H9 (cell line): ENCODE measurements at regions not wholly inside any gene's neighbourhood (a gene's known extent, or its start where the extent isn't known, plus 50 kb on each side); places are given as distances from the start of the nearest gene placed in this dataset.
"Not testable (repeated sequence)": the region's sequence is repeated elsewhere in the genome, so short reads cannot be mapped to it uniquely, and the experiment has no call there.

Experiments
- DNase-seq: peaks from one replicate; pipeline ENCODE4 v3.0.0-alpha.2; 2017
- H2AFZ ChIP-seq: one replicate; pipeline ENCODE4 v1.6.1; 2013; ENCODE audit warnings: mild to moderate bottlenecking, low read length, control low read depth, moderate library complexity
- H2AK5ac ChIP-seq: 2 replicates; pipeline ENCODE4 v1.6.1; 2013; ENCODE audit warnings: low read length, control low read depth, mixed read lengths; ENCODE audit not compliant: insufficient read length
- H2BK120ac ChIP-seq: one replicate; pipeline ENCODE4 v1.6.1; 2013; ENCODE audit warnings: low read depth, mild to moderate bottlenecking, low read length, control low read depth, inconsistent platforms; ENCODE audit not compliant: poor library complexity, severe bottlenecking
- H2BK12ac ChIP-seq: 2 replicates; pipeline ENCODE4 v1.6.1; 2013; ENCODE audit warnings: low read length, control low read depth, mixed read lengths, low read depth; ENCODE audit not compliant: insufficient read length
- H2BK15ac ChIP-seq: 2 replicates; pipeline ENCODE4 v1.6.1; 2013; ENCODE audit warnings: low read depth, low read length, control low read depth
- H2BK20ac ChIP-seq: one replicate; pipeline ENCODE4 v1.6.1; 2013; ENCODE audit warnings: low read depth, mild to moderate bottlenecking, low read length, control low read depth, inconsistent platforms; ENCODE audit not compliant: poor library complexity, severe bottlenecking
- H2BK5ac ChIP-seq: 2 replicates; pipeline ENCODE4 v1.6.1; 2013; ENCODE audit warnings: low read length, control low read depth, mixed read lengths; ENCODE audit not compliant: insufficient read length
- H3K14ac ChIP-seq: 2 replicates; pipeline ENCODE4 v1.6.1; 2013; ENCODE audit warnings: low read length, control low read depth; ENCODE audit not compliant: insufficient read depth
- H3K18ac ChIP-seq: 2 replicates; pipeline ENCODE4 v1.6.1; 2013; ENCODE audit warnings: low read depth, mild to moderate bottlenecking, mixed read lengths, low read length, control low read depth; ENCODE audit not compliant: insufficient read length
- H3K23ac ChIP-seq: 2 replicates; pipeline ENCODE4 v1.6.1; 2013; ENCODE audit warnings: low read length, control low read depth, mixed read lengths, low read depth; ENCODE audit not compliant: insufficient read length
- H3K23me2 ChIP-seq: 2 replicates; pipeline ENCODE4 v1.6.1; 2013; ENCODE audit warnings: low read depth, mild to moderate bottlenecking, mixed read lengths, low read length, control low read depth; ENCODE audit not compliant: insufficient read length, poor library complexity, severe bottlenecking
- H3K27ac ChIP-seq: 2 replicates; pipeline ENCODE4 v1.5.1; 2013; ENCODE audit warnings: low read length, control low read depth, mixed read lengths, low read depth; ENCODE audit not compliant: insufficient read length
- H3K27me3 ChIP-seq: 2 replicates; pipeline ENCODE4 v1.6.1; 2013; ENCODE audit warnings: low read length, control low read depth, inconsistent platforms; ENCODE audit not compliant: insufficient read depth
- H3K4ac ChIP-seq: 2 replicates; pipeline ENCODE4 v1.6.1; 2013; ENCODE audit warnings: low read depth, mild to moderate bottlenecking, control low read depth, inconsistent platforms, low read length, moderate library complexity
- H3K4me1 ChIP-seq: 2 replicates; pipeline ENCODE4 v1.6.1; 2013; ENCODE audit warnings: low read length, control low read depth, inconsistent platforms; ENCODE audit not compliant: insufficient read depth
- H3K4me2 ChIP-seq: 2 replicates; pipeline ENCODE4 v1.6.1; 2013; ENCODE audit warnings: low read length, control low read depth, mixed read lengths; ENCODE audit not compliant: insufficient read length, insufficient read depth
- H3K56ac ChIP-seq: 2 replicates; pipeline ENCODE4 v1.6.1; 2013; ENCODE audit warnings: low read depth, mild to moderate bottlenecking, mixed read lengths, low read length, control low read depth; ENCODE audit not compliant: insufficient read length
- H3K79me1 ChIP-seq: 2 replicates; pipeline ENCODE4 v1.6.1; 2013; ENCODE audit warnings: low read depth, mild to moderate bottlenecking, moderate library complexity, low read length, control low read depth, inconsistent platforms; ENCODE audit not compliant: insufficient read depth, poor library complexity, severe bottlenecking
- H3K79me2 ChIP-seq: 2 replicates; pipeline ENCODE4 v1.6.1; 2013; ENCODE audit warnings: low read length, control low read depth, inconsistent platforms; ENCODE audit not compliant: insufficient read depth
- H3K9ac ChIP-seq: 2 replicates; pipeline ENCODE4 v1.6.1; 2013; ENCODE audit warnings: low read length, control low read depth, mixed read lengths; ENCODE audit not compliant: insufficient read length; ENCODE audit errors: extremely low read depth
- H3K9me3 ChIP-seq: one replicate; pipeline ENCODE4 v1.6.1; 2013; ENCODE audit warnings: low read depth, low read length, inconsistent platforms; ENCODE audit not compliant: control insufficient read depth
- H3T11ph ChIP-seq: one replicate; pipeline ENCODE4 v1.6.1; 2013; ENCODE audit warnings: mild to moderate bottlenecking, low read length, control low read depth, inconsistent platforms
- H4K20me1 ChIP-seq: one replicate; pipeline ENCODE4 v1.6.1; 2013; ENCODE audit not compliant: control insufficient read depth, insufficient read length, insufficient read depth
- H4K5ac ChIP-seq: 2 replicates; pipeline ENCODE4 v1.6.1; 2013; ENCODE audit warnings: low read depth, mild to moderate bottlenecking, mixed read lengths, low read length, control low read depth; ENCODE audit not compliant: insufficient read length
- H4K8ac ChIP-seq: replicated peaks from 2 replicates; pipeline ENCODE4 v1.6.1; 2013; ENCODE audit warnings: low read length, control low read depth, mixed read lengths, low read depth; ENCODE audit not compliant: insufficient read length
- H4K91ac ChIP-seq: 2 replicates; pipeline ENCODE4 v1.6.1; 2013; ENCODE audit warnings: low read depth, mild to moderate bottlenecking, moderate library complexity, mixed read lengths, low read length, control low read depth; ENCODE audit not compliant: insufficient read length
- H3K27ac Mint-ChIP-seq, 3 experiments: 2 replicates in 2 of 3; 3 replicates in 1 of 3; pipeline ENCODE4 v1.8.0; 2020 to 2021; ENCODE audit warnings: mixed read lengths in 3 of 3, mild to moderate bottlenecking in 1 of 3, moderate library complexity in 1 of 3
- H3K27me3 Mint-ChIP-seq: 2 replicates; pipeline ENCODE4 v1.8.0; 2021; ENCODE audit warnings: low read depth, mild to moderate bottlenecking, moderate library complexity, mixed read lengths
- H3K36me3 Mint-ChIP-seq, 3 experiments: 2 replicates in 2 of 3; 3 replicates in 1 of 3; pipeline ENCODE4 v1.8.0; 2020 to 2021; ENCODE audit warnings: low read depth in 3 of 3, mixed read lengths in 3 of 3; ENCODE audit not compliant: insufficient read depth in 1 of 3
- H3K4me1 Mint-ChIP-seq, 2 experiments: 2 replicates each; pipeline ENCODE4 v1.8.0; 2020; ENCODE audit warnings: mixed read lengths in 2 of 2
- H3K4me3 Mint-ChIP-seq, 2 experiments: 2 replicates in 1 of 2; 3 replicates in 1 of 2; pipeline ENCODE4 v1.8.0; 2020 to 2021; ENCODE audit warnings: mild to moderate bottlenecking in 2 of 2, mixed read lengths in 2 of 2, moderate library complexity in 1 of 2
- H3K9me3 Mint-ChIP-seq, 2 experiments: 2 replicates in 1 of 2; 3 replicates in 1 of 2; pipeline ENCODE4 v1.8.0; 2020; ENCODE audit warnings: mild to moderate bottlenecking in 2 of 2, mixed read lengths in 2 of 2, moderate library complexity in 1 of 2
- CTCF ChIP-seq: fragments of 200-600 bp; sonication (generic); conservative IDR thresholded peaks from 3 replicates; pipeline ENCODE4 v1.8.0; 2021; ENCODE audit warnings: antibody characterized with exemption, mild to moderate bottlenecking
- WGBS: extraction: QIAGEN DNeasy Blood & Tissue Kit; methylation state at CpG from one replicate; pipeline ENCODE4 v1.1.7; 2013; ENCODE audit warnings: missing lambda C conversion rate, low lambda C conversion rate, mixed read lengths; ENCODE audit not compliant: insufficient read length; ENCODE audit errors: extremely low coverage; 5-methylcytosine and 5-hydroxymethylcytosine counted together

GRCh38 chr10:125407000-125407502 is 246.7 kb upstream of the CTBP2 start:
- no peak for TF ChIP-seq CTCF
- Histone ChIP-seq H3K4me1 (no peaks in the 10 kb centered on the region), H3K23ac (no peak overlapping the region), H2BK20ac (no peak overlapping the region), H3K56ac (no peak overlapping the region), H2BK12ac (no peak overlapping the region), H3K27me3 (no peaks in the 10 kb centered on the region), H3K4ac (no peak overlapping the region), H4K20me1 (no peaks in the 10 kb centered on the region), H3K14ac (no peak overlapping the region), H3K79me2 (no peaks in the 10 kb centered on the region), H4K8ac (no peak overlapping the region), H3T11ph (no peak overlapping the region), H2AK5ac (no peak overlapping the region), H3K18ac (no peak overlapping the region), H2AFZ (no peak overlapping the region), H2BK120ac (no peak overlapping the region), H3K9ac (no peak overlapping the region), H4K91ac (peak overlapping the region; percentile 42), H3K4me2 (no peak overlapping the region), H3K27ac (no peak overlapping the region), H3K9me3 (no peaks in the 10 kb centered on the region), H2BK15ac (no peak overlapping the region), H4K5ac (no peak overlapping the region), H3K79me1 (no peaks in the 10 kb centered on the region), H3K23me2 (no peaks in the 10 kb centered on the region), H2BK5ac (no peak overlapping the region)
- DNase-seq = no peak
- Mint-ChIP-seq H3K4me3 (no peak overlapping the region), H3K9me3 (peaks cover 5 to 7% of the 10 kb centered on the region in 2 experiments), H3K27ac (no peak overlapping the region), H3K4me1 (peaks cover 12 to 13% of the 10 kb centered on the region in 2 experiments), H3K27me3 (peaks cover 3% of the 10 kb centered on the region), H3K36me3 (peaks cover 0 to 2% (median 2%) of the 10 kb centered on the region in 3 experiments; a peak in 1 of 7 replicates)
- no CpG with 5 or more reads among the region's 3 CpGs for WGBS

- H4K8ac ChIP-seq, H3K27ac Mint-ChIP-seq, H2AK5ac ChIP-seq, H3K27me3 ChIP-seq, H3K4me3 Mint-ChIP-seq, H2BK20ac ChIP-seq, H3K36me3 Mint-ChIP-seq, H3K9ac ChIP-seq, DNase-seq, H3K23me2 ChIP-seq, H3K4me2 ChIP-seq, H3K9me3 Mint-ChIP-seq, H3K79me1 ChIP-seq, H4K20me1 ChIP-seq, H3K79me2 ChIP-seq, H3K27me3 Mint-ChIP-seq, H2BK5ac ChIP-seq, H2BK15ac ChIP-seq, H2BK12ac ChIP-seq, H4K91ac ChIP-seq, H2AFZ ChIP-seq, H4K5ac ChIP-seq, H3K14ac ChIP-seq, H3K4me1 ChIP-seq, H3K27ac ChIP-seq, H3K18ac ChIP-seq, H3T11ph ChIP-seq, H3K9me3 ChIP-seq, H2BK120ac ChIP-seq, H3K23ac ChIP-seq, H3K56ac ChIP-seq, H3K4ac ChIP-seq: not testable (repeated sequence)
- peaks cover 12 to 13% of the 10 kb centered on the region in 2 experiments for H3K4me1 Mint-ChIP-seq
Observed at GRCh38 chr10:125404902-125405301, 244.5 kb upstream of the CTBP2 start.
